GM23338 (cell line): ENCODE measurements at regions not wholly inside any gene's neighbourhood (a gene's known extent, or its start where the extent isn't known, plus 50 kb on each side); places are given as distances from the start of the nearest gene placed in this dataset.

Source experiments
- ATAC-seq: fragments of 200-7000 bp; cut with Tn5 transposase; 3 replicates; pipeline ENCODE4 v1.9.1; 2020
- DNase-seq: peaks from one replicate; pipeline ENCODE4 v3.0.0-alpha.2; 2015; ENCODE audit warnings: low spot score
- H2AFZ ChIP-seq: fragments of 200-600 bp; sonication (generic); 2 replicates; pipeline ENCODE4 v1.8.0; 2016; ENCODE audit warnings: antibody characterized with exemption, mild to moderate bottlenecking, moderate library complexity
- H3F3A ChIP-seq: fragments of 200-600 bp; sonication (generic); replicated peaks from 2 replicates; pipeline ENCODE4 v1.8.0; 2017; ENCODE audit warnings: antibody characterized with exemption, mixed run types, low read depth
- H3K27ac ChIP-seq: fragments of 200-600 bp; sonication (generic); 2 replicates; pipeline ENCODE4 v1.6.1; 2016; ENCODE audit warnings: low read depth
- H3K27me3 ChIP-seq: fragments of 200-600 bp; sonication (generic); 2 replicates; pipeline ENCODE4 v1.8.0; 2016; ENCODE audit warnings: mild to moderate bottlenecking, mixed run types, moderate library complexity; ENCODE audit not compliant: insufficient read depth
- H3K36me3 ChIP-seq: fragments of 200-600 bp; sonication (generic); 2 replicates; pipeline ENCODE4 v1.8.0; 2016; ENCODE audit warnings: mild to moderate bottlenecking; ENCODE audit not compliant: insufficient read depth
- H3K4me1 ChIP-seq: fragments of 200-600 bp; sonication (generic); 2 replicates; pipeline ENCODE4 v1.8.0; 2016; ENCODE audit warnings: mild to moderate bottlenecking, moderate library complexity; ENCODE audit not compliant: insufficient read depth
- H3K4me2 ChIP-seq: fragments of 200-600 bp; sonication (generic); 2 replicates; pipeline ENCODE4 v1.7.1; 2017; ENCODE audit warnings: mixed run types
- H3K4me3 ChIP-seq: fragments of 200-600 bp; sonication (generic); 2 replicates; pipeline ENCODE4 v1.6.1; 2016; ENCODE audit warnings: mixed run types
- H3K79me2 ChIP-seq: fragments of 200-600 bp; sonication (generic); replicated peaks from 2 replicates; pipeline ENCODE4 v1.8.0; 2017; ENCODE audit warnings: mild to moderate bottlenecking; ENCODE audit not compliant: insufficient read depth
- H3K9me2 ChIP-seq: fragments of 200-600 bp; sonication (generic); 2 replicates; pipeline ENCODE4 v1.8.0; 2017; ENCODE audit not compliant: insufficient read depth
- H4K20me1 ChIP-seq: fragments of 200-600 bp; sonication (generic); replicated peaks from 2 replicates; pipeline ENCODE4 v1.8.0; 2017; ENCODE audit warnings: mild to moderate bottlenecking; ENCODE audit not compliant: insufficient read depth
- H3K27ac Mint-ChIP-seq: 2 replicates; pipeline ENCODE4 v1.8.0; 2020; ENCODE audit warnings: inconsistent platforms, mild to moderate bottlenecking, moderate library complexity, mixed read lengths
- H3K27me3 Mint-ChIP-seq: 3 replicates; pipeline ENCODE4 v1.8.0; 2022; ENCODE audit warnings: low read depth, mild to moderate bottlenecking, moderate library complexity, mixed read lengths, inconsistent platforms; ENCODE audit not compliant: insufficient read depth, poor library complexity
- H3K36me3 Mint-ChIP-seq: 3 replicates; pipeline ENCODE4 v1.8.0; 2021; ENCODE audit warnings: low read depth, mild to moderate bottlenecking, inconsistent platforms, moderate library complexity, mixed read lengths
- H3K4me1 Mint-ChIP-seq: 3 replicates; pipeline ENCODE4 v1.8.0; 2020; ENCODE audit warnings: mild to moderate bottlenecking, inconsistent platforms, mixed read lengths
- H3K4me3 Mint-ChIP-seq: 3 replicates; pipeline ENCODE4 v1.8.0; 2021; ENCODE audit warnings: moderate library complexity, mild to moderate bottlenecking, inconsistent platforms, mixed read lengths
- H3K9me3 Mint-ChIP-seq: 3 replicates; pipeline ENCODE4 v1.8.0; 2020; ENCODE audit warnings: moderate library complexity, mild to moderate bottlenecking, inconsistent platforms, mixed read lengths
- CREB1 ChIP-seq: fragments of 250-450 bp; sonication (Bioruptor Pico); IDR thresholded peaks from 2 replicates; pipeline ENCODE4 v1.5.0; 2020; ENCODE audit warnings: low read depth, mild to moderate bottlenecking, moderate library complexity
- EZH2 ChIP-seq: fragments of 200-600 bp; sonication (generic); IDR thresholded peaks from one replicate; pipeline ENCODE4 v1.8.0; 2017; ENCODE audit warnings: antibody characterized with exemption, mild to moderate bottlenecking, low read depth; ENCODE audit not compliant: unreplicated experiment
- EZH2phosphoT487 ChIP-seq: fragments of 200-600 bp; sonication (generic); IDR thresholded peaks from one replicate; pipeline ENCODE4 v1.8.1; 2018; ENCODE audit warnings: antibody characterized with exemption; ENCODE audit not compliant: unreplicated experiment
- JUNB ChIP-seq: IDR thresholded peaks from one replicate; pipeline ENCODE4 v1.6.1; 2016; ENCODE audit warnings: antibody characterized with exemption; ENCODE audit not compliant: unreplicated experiment
- NANOG ChIP-seq: IDR thresholded peaks from 2 replicates; pipeline ENCODE4 v1.6.1; 2016; ENCODE audit warnings: antibody characterized with exemption, borderline replicate concordance
- POLR2AphosphoS5 ChIP-seq: IDR thresholded peaks from 2 replicates; pipeline ENCODE4 v1.6.1; 2016; ENCODE audit warnings: antibody characterized with exemption, low read depth
- STAT1 ChIP-seq: IDR thresholded peaks from one replicate; pipeline ENCODE4 v1.6.1; 2016; ENCODE audit warnings: antibody characterized with exemption; ENCODE audit not compliant: unreplicated experiment
- ZNF114 ChIP-seq: fragments of 250-450 bp; sonication (Bioruptor Pico); IDR thresholded peaks from 2 replicates; pipeline ENCODE4 v1.5.0; 2020; ENCODE audit warnings: mild to moderate bottlenecking, moderate library complexity
- ZNF331 ChIP-seq: fragments of 250-450 bp; sonication (Bioruptor Pico); IDR thresholded peaks from 2 replicates; pipeline ENCODE4 v1.5.0; 2020; ENCODE audit warnings: low read depth, mild to moderate bottlenecking, moderate library complexity
- TF ChIP-seq, protein P1 (sequence below): fragments of 250-450 bp; sonication (Bioruptor Pico); IDR thresholded peaks from 2 replicates; pipeline ENCODE4 v1.5.0; 2020; ENCODE audit warnings: mild to moderate bottlenecking, moderate library complexity
- TF ChIP-seq, protein P2 (sequence below), 2 experiments: fragments of 200-600 bp in 1 of 2; sonication (generic) in 1 of 2; conservative IDR thresholded peaks; 2 replicates each; pipeline versions ENCODE4 v1.5.1 to v1.6.1; 2016 to 2017; ENCODE audit warnings: antibody characterized with exemption in 2 of 2, low read depth in 2 of 2, mild to moderate bottlenecking in 2 of 2, moderate library complexity in 1 of 2
- TF ChIP-seq, protein P3 (sequence below): IDR thresholded peaks from 2 replicates; pipeline ENCODE4 v1.6.1; 2016; ENCODE audit warnings: antibody characterized with exemption
- TF ChIP-seq, protein P4 (sequence below): IDR thresholded peaks from one replicate; pipeline ENCODE4 v1.6.1; 2018; ENCODE audit warnings: antibody characterized with exemption; ENCODE audit not compliant: unreplicated experiment

DNA sequence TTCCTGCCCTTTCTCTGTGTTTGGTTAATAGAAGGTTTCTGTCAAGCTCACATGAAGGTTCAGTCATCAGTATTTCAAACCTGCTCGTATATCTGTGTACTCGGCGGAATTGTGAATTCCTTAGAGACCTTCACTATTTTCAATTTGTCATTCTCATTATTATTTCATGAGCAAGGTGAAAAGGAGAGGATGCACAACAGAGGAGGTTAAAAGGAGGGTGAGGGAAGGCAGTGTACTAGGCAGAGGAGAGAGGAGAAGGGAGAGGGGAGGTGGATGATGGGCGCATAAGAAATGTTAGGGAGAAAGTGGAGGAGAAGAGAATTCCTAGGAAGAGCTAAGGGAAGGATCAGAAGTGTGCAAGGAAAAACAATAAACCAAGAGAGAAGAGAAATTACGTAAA, 185.0 kb upstream of the COBL start:
- H3K79me2 ChIP-seq: no peaks in the 10 kb centered on the region

More for the DNA sequence above, 185.0 kb upstream of the COBL start:
- Histone ChIP-seq H3K27me3 (no peaks in the 10 kb centered on the region), H3K4me2 (no peak overlapping the region), H3K4me3 (no peak overlapping the region), H2AFZ (no peak overlapping the region), H3F3A (no peaks in the 10 kb centered on the region), H3K9me2 (peaks cover 5% of the 10 kb centered on the region; the same call in 1 of the 2 replicates), H4K20me1 (no peaks in the 10 kb centered on the region), H3K4me1 (no peaks in the 10 kb centered on the region; the same call in 1 of the 2 replicates), H3K36me3 (no peaks in the 10 kb centered on the region), H3K27ac (no peak overlapping the region)
- no peak overlapping the region for H3K4me3 Mint-ChIP-seq
- no peak overlapping the region for H3K27ac Mint-ChIP-seq
- H3K9me3 Mint-ChIP-seq: peaks cover 4% of the 10 kb centered on the region; the same call in 2 of the 3 replicates
- TF ChIP-seq NANOG: no peak
- no peak for TF ChIP-seq EZH2
- TF ChIP-seq, protein P1, sequence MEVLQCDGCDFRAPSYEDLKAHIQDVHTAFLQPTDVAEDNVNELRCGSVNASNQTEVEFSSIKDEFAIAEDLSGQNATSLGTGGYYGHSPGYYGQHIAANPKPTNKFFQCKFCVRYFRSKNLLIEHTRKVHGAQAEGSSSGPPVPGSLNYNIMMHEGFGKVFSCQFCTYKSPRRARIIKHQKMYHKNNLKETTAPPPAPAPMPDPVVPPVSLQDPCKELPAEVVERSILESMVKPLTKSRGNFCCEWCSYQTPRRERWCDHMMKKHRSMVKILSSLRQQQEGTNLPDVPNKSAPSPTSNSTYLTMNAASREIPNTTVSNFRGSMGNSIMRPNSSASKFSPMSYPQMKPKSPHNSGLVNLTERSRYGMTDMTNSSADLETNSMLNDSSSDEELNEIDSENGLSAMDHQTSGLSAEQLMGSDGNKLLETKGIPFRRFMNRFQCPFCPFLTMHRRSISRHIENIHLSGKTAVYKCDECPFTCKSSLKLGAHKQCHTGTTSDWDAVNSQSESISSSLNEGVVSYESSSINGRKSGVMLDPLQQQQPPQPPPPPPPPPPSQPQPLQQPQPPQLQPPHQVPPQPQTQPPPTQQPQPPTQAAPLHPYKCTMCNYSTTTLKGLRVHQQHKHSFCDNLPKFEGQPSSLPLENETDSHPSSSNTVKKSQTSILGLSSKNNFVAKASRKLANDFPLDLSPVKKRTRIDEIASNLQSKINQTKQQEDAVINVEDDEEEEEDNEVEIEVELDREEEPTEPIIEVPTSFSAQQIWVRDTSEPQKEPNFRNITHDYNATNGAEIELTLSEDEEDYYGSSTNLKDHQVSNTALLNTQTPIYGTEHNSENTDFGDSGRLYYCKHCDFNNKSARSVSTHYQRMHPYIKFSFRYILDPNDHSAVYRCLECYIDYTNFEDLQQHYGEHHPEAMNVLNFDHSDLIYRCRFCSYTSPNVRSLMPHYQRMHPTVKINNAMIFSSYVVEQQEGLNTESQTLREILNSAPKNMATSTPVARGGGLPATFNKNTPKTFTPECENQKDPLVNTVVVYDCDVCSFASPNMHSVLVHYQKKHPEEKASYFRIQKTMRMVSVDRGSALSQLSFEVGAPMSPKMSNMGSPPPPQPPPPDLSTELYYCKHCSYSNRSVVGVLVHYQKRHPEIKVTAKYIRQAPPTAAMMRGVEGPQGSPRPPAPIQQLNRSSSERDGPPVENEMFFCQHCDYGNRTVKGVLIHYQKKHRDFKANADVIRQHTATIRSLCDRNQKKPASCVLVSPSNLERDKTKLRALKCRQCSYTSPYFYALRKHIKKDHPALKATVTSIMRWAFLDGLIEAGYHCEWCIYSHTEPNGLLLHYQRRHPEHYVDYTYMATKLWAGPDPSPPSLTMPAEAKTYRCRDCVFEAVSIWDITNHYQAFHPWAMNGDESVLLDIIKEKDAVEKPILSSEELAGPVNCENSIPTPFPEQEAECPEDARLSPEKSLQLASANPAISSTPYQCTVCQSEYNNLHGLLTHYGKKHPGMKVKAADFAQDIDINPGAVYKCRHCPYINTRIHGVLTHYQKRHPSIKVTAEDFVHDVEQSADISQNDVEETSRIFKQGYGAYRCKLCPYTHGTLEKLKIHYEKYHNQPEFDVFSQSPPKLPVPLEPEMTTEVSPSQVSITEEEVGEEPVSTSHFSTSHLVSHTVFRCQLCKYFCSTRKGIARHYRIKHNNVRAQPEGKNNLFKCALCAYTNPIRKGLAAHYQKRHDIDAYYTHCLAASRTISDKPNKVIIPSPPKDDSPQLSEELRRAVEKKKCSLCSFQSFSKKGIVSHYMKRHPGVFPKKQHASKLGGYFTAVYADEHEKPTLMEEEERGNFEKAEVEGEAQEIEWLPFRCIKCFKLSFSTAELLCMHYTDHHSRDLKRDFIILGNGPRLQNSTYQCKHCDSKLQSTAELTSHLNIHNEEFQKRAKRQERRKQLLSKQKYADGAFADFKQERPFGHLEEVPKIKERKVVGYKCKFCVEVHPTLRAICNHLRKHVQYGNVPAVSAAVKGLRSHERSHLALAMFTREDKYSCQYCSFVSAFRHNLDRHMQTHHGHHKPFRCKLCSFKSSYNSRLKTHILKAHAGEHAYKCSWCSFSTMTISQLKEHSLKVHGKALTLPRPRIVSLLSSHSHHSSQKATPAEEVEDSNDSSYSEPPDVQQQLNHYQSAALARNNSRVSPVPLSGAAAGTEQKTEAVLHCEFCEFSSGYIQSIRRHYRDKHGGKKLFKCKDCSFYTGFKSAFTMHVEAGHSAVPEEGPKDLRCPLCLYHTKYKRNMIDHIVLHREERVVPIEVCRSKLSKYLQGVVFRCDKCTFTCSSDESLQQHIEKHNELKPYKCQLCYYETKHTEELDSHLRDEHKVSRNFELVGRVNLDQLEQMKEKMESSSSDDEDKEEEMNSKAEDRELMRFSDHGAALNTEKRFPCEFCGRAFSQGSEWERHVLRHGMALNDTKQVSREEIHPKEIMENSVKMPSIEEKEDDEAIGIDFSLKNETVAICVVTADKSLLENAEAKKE: no peak
- no peak for TF ChIP-seq JUNB
- TF ChIP-seq, protein P2, sequence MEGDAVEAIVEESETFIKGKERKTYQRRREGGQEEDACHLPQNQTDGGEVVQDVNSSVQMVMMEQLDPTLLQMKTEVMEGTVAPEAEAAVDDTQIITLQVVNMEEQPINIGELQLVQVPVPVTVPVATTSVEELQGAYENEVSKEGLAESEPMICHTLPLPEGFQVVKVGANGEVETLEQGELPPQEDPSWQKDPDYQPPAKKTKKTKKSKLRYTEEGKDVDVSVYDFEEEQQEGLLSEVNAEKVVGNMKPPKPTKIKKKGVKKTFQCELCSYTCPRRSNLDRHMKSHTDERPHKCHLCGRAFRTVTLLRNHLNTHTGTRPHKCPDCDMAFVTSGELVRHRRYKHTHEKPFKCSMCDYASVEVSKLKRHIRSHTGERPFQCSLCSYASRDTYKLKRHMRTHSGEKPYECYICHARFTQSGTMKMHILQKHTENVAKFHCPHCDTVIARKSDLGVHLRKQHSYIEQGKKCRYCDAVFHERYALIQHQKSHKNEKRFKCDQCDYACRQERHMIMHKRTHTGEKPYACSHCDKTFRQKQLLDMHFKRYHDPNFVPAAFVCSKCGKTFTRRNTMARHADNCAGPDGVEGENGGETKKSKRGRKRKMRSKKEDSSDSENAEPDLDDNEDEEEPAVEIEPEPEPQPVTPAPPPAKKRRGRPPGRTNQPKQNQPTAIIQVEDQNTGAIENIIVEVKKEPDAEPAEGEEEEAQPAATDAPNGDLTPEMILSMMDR (conservative IDR thresholded peaks at IDR 0.05; ENCODE audit: low read depth in 2 of 2): no peak
- TF ChIP-seq ZNF114: no peak
- TF ChIP-seq EZH2phosphoT487: no peak
- no peak for TF ChIP-seq POLR2AphosphoS5
- TF ChIP-seq, protein P3, sequence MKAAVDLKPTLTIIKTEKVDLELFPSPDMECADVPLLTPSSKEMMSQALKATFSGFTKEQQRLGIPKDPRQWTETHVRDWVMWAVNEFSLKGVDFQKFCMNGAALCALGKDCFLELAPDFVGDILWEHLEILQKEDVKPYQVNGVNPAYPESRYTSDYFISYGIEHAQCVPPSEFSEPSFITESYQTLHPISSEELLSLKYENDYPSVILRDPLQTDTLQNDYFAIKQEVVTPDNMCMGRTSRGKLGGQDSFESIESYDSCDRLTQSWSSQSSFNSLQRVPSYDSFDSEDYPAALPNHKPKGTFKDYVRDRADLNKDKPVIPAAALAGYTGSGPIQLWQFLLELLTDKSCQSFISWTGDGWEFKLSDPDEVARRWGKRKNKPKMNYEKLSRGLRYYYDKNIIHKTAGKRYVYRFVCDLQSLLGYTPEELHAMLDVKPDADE: no peak
- no peak for TF ChIP-seq CREB1 (CRISPR knock-in tag)
- TF ChIP-seq, protein P4, sequence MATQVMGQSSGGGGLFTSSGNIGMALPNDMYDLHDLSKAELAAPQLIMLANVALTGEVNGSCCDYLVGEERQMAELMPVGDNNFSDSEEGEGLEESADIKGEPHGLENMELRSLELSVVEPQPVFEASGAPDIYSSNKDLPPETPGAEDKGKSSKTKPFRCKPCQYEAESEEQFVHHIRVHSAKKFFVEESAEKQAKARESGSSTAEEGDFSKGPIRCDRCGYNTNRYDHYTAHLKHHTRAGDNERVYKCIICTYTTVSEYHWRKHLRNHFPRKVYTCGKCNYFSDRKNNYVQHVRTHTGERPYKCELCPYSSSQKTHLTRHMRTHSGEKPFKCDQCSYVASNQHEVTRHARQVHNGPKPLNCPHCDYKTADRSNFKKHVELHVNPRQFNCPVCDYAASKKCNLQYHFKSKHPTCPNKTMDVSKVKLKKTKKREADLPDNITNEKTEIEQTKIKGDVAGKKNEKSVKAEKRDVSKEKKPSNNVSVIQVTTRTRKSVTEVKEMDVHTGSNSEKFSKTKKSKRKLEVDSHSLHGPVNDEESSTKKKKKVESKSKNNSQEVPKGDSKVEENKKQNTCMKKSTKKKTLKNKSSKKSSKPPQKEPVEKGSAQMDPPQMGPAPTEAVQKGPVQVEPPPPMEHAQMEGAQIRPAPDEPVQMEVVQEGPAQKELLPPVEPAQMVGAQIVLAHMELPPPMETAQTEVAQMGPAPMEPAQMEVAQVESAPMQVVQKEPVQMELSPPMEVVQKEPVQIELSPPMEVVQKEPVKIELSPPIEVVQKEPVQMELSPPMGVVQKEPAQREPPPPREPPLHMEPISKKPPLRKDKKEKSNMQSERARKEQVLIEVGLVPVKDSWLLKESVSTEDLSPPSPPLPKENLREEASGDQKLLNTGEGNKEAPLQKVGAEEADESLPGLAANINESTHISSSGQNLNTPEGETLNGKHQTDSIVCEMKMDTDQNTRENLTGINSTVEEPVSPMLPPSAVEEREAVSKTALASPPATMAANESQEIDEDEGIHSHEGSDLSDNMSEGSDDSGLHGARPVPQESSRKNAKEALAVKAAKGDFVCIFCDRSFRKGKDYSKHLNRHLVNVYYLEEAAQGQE: no peak
- no peak for TF ChIP-seq STAT1
- no peak for TF ChIP-seq ZNF331
- H3K27me3 Mint-ChIP-seq: peaks cover 4% of the 10 kb centered on the region
- no peak for ATAC-seq
- no peaks in the 10 kb centered on the region for H3K4me1 Mint-ChIP-seq
- DNase-seq: no peak
- H3K36me3 Mint-ChIP-seq: no peaks in the 10 kb centered on the region
